GM23338 (cell line): ENCODE measurements at regions not wholly inside any gene's neighbourhood (a gene's known extent, or its start where the extent isn't known, plus 50 kb on each side); places are given as distances from the start of the nearest gene placed in this dataset.

Experiments used
- ATAC-seq: fragments of 200-7000 bp; cut with Tn5 transposase; 3 replicates; pipeline ENCODE4 v1.9.1; 2020
- DNase-seq: peaks from one replicate; pipeline ENCODE4 v3.0.0-alpha.2; 2015; ENCODE audit warnings: low spot score
- H2AFZ ChIP-seq: fragments of 200-600 bp; sonication (generic); 2 replicates; pipeline ENCODE4 v1.8.0; 2016; ENCODE audit warnings: antibody characterized with exemption, mild to moderate bottlenecking, moderate library complexity
- H3F3A ChIP-seq: fragments of 200-600 bp; sonication (generic); replicated peaks from 2 replicates; pipeline ENCODE4 v1.8.0; 2017; ENCODE audit warnings: antibody characterized with exemption, mixed run types, low read depth
- H3K27ac ChIP-seq: fragments of 200-600 bp; sonication (generic); 2 replicates; pipeline ENCODE4 v1.6.1; 2016; ENCODE audit warnings: low read depth
- H3K27me3 ChIP-seq: fragments of 200-600 bp; sonication (generic); 2 replicates; pipeline ENCODE4 v1.8.0; 2016; ENCODE audit warnings: mild to moderate bottlenecking, mixed run types, moderate library complexity; ENCODE audit not compliant: insufficient read depth
- H3K36me3 ChIP-seq: fragments of 200-600 bp; sonication (generic); 2 replicates; pipeline ENCODE4 v1.8.0; 2016; ENCODE audit warnings: mild to moderate bottlenecking; ENCODE audit not compliant: insufficient read depth
- H3K4me1 ChIP-seq: fragments of 200-600 bp; sonication (generic); 2 replicates; pipeline ENCODE4 v1.8.0; 2016; ENCODE audit warnings: mild to moderate bottlenecking, moderate library complexity; ENCODE audit not compliant: insufficient read depth
- H3K4me2 ChIP-seq: fragments of 200-600 bp; sonication (generic); 2 replicates; pipeline ENCODE4 v1.7.1; 2017; ENCODE audit warnings: mixed run types
- H3K4me3 ChIP-seq: fragments of 200-600 bp; sonication (generic); 2 replicates; pipeline ENCODE4 v1.6.1; 2016; ENCODE audit warnings: mixed run types
- H3K79me2 ChIP-seq: fragments of 200-600 bp; sonication (generic); replicated peaks from 2 replicates; pipeline ENCODE4 v1.8.0; 2017; ENCODE audit warnings: mild to moderate bottlenecking; ENCODE audit not compliant: insufficient read depth
- H3K9me2 ChIP-seq: fragments of 200-600 bp; sonication (generic); 2 replicates; pipeline ENCODE4 v1.8.0; 2017; ENCODE audit not compliant: insufficient read depth
- H4K20me1 ChIP-seq: fragments of 200-600 bp; sonication (generic); replicated peaks from 2 replicates; pipeline ENCODE4 v1.8.0; 2017; ENCODE audit warnings: mild to moderate bottlenecking; ENCODE audit not compliant: insufficient read depth
- H3K27ac Mint-ChIP-seq: 2 replicates; pipeline ENCODE4 v1.8.0; 2020; ENCODE audit warnings: inconsistent platforms, mild to moderate bottlenecking, moderate library complexity, mixed read lengths
- H3K27me3 Mint-ChIP-seq: 3 replicates; pipeline ENCODE4 v1.8.0; 2022; ENCODE audit warnings: low read depth, mild to moderate bottlenecking, moderate library complexity, mixed read lengths, inconsistent platforms; ENCODE audit not compliant: insufficient read depth, poor library complexity
- H3K36me3 Mint-ChIP-seq: 3 replicates; pipeline ENCODE4 v1.8.0; 2021; ENCODE audit warnings: low read depth, mild to moderate bottlenecking, inconsistent platforms, moderate library complexity, mixed read lengths
- H3K4me1 Mint-ChIP-seq: 3 replicates; pipeline ENCODE4 v1.8.0; 2020; ENCODE audit warnings: mild to moderate bottlenecking, inconsistent platforms, mixed read lengths
- H3K4me3 Mint-ChIP-seq: 3 replicates; pipeline ENCODE4 v1.8.0; 2021; ENCODE audit warnings: moderate library complexity, mild to moderate bottlenecking, inconsistent platforms, mixed read lengths
- H3K9me3 Mint-ChIP-seq: 3 replicates; pipeline ENCODE4 v1.8.0; 2020; ENCODE audit warnings: moderate library complexity, mild to moderate bottlenecking, inconsistent platforms, mixed read lengths
- CTCF ChIP-seq, 2 experiments: fragments of 200-600 bp in 1 of 2; sonication (generic) in 1 of 2; conservative IDR thresholded peaks; 2 replicates each; pipeline versions ENCODE4 v1.5.1 to v1.6.1; 2016 to 2017; ENCODE audit warnings: antibody characterized with exemption in 2 of 2, low read depth in 2 of 2, mild to moderate bottlenecking in 2 of 2, moderate library complexity in 1 of 2
- EZH2phosphoT487 ChIP-seq: fragments of 200-600 bp; sonication (generic); IDR thresholded peaks from one replicate; pipeline ENCODE4 v1.8.1; 2018; ENCODE audit warnings: antibody characterized with exemption; ENCODE audit not compliant: unreplicated experiment
- JUNB ChIP-seq: IDR thresholded peaks from one replicate; pipeline ENCODE4 v1.6.1; 2016; ENCODE audit warnings: antibody characterized with exemption; ENCODE audit not compliant: unreplicated experiment
- NANOG ChIP-seq: IDR thresholded peaks from 2 replicates; pipeline ENCODE4 v1.6.1; 2016; ENCODE audit warnings: antibody characterized with exemption, borderline replicate concordance
- STAT1 ChIP-seq: IDR thresholded peaks from one replicate; pipeline ENCODE4 v1.6.1; 2016; ENCODE audit warnings: antibody characterized with exemption; ENCODE audit not compliant: unreplicated experiment
- TF ChIP-seq, protein P1 (sequence below): IDR thresholded peaks from one replicate; pipeline ENCODE4 v1.6.1; 2018; ENCODE audit warnings: antibody characterized with exemption; ENCODE audit not compliant: unreplicated experiment

DNA sequence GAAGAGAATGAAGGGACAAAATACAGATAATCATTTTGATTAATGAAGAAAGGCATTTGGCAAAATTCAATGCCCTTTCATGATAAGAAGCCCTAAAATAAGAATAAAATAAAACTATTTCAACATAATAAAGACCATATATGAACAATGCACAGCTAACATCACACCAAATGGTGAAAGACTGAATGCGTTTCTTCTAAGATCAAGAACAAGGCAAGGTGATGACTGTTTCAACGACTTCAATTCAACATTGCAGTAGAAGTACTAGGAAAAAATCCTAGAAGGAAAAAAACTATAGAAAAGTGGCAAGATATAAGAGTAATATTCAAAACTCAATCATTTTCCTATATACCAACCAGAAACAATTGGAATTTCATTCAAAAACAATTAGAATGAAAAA lies 280.1 kb upstream of the GRM7 start:
- no peak overlapping the region for H3K4me2 ChIP-seq
- H3K4me1 ChIP-seq = no peaks in the 10 kb centered on the region
- Mint-ChIP-seq H3K9me3 (peaks cover 53% of the 10 kb centered on the region), H3K36me3 (peaks cover 26% of the 10 kb centered on the region; the same call in 2 of the 3 replicates), H3K4me1 (no peaks in the 10 kb centered on the region), H3K27ac (no peak overlapping the region), H3K4me3 (no peak overlapping the region), H3K27me3 (peaks cover 2% of the 10 kb centered on the region)
- H3K36me3 ChIP-seq = peaks cover 7% of the 10 kb centered on the region
- H3F3A ChIP-seq = no peaks in the 10 kb centered on the region
- H2AFZ ChIP-seq = no peak overlapping the region
- TF ChIP-seq CTCF (conservative IDR thresholded peaks at IDR 0.05; ENCODE audit: low read depth in 2 of 2) (no peak), JUNB (no peak)
- no peak overlapping the region for H3K4me3 ChIP-seq
- H3K27me3 ChIP-seq = no peaks in the 10 kb centered on the region
- H3K9me2 ChIP-seq = no peaks in the 10 kb centered on the region
- H3K27ac ChIP-seq = no peak overlapping the region
- ATAC-seq (no peak), DNase-seq (no peak)
- no peaks in the 10 kb centered on the region for H3K79me2 ChIP-seq
- H4K20me1 ChIP-seq = no peaks in the 10 kb centered on the region

GRCh38 chr3:6585360-6585759 lies 275.6 kb upstream of the GRM7 start:
- TF ChIP-seq STAT1 (no peak), NANOG (no peak), EZH2phosphoT487 (no peak), CTCF (conservative IDR thresholded peaks at IDR 0.05; ENCODE audit: low read depth in 2 of 2) (no peak)
- TF ChIP-seq, protein P1, sequence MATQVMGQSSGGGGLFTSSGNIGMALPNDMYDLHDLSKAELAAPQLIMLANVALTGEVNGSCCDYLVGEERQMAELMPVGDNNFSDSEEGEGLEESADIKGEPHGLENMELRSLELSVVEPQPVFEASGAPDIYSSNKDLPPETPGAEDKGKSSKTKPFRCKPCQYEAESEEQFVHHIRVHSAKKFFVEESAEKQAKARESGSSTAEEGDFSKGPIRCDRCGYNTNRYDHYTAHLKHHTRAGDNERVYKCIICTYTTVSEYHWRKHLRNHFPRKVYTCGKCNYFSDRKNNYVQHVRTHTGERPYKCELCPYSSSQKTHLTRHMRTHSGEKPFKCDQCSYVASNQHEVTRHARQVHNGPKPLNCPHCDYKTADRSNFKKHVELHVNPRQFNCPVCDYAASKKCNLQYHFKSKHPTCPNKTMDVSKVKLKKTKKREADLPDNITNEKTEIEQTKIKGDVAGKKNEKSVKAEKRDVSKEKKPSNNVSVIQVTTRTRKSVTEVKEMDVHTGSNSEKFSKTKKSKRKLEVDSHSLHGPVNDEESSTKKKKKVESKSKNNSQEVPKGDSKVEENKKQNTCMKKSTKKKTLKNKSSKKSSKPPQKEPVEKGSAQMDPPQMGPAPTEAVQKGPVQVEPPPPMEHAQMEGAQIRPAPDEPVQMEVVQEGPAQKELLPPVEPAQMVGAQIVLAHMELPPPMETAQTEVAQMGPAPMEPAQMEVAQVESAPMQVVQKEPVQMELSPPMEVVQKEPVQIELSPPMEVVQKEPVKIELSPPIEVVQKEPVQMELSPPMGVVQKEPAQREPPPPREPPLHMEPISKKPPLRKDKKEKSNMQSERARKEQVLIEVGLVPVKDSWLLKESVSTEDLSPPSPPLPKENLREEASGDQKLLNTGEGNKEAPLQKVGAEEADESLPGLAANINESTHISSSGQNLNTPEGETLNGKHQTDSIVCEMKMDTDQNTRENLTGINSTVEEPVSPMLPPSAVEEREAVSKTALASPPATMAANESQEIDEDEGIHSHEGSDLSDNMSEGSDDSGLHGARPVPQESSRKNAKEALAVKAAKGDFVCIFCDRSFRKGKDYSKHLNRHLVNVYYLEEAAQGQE = no peak
- Histone ChIP-seq H3K79me2 (no peaks in the 10 kb centered on the region), H2AFZ (no peak overlapping the region), H3K4me2 (no peak overlapping the region), H3K36me3 (peaks cover 11% of the 10 kb centered on the region; the same call in 1 of the 2 replicates), H3K27ac (no peak overlapping the region), H4K20me1 (no peaks in the 10 kb centered on the region), H3K9me2 (no peaks in the 10 kb centered on the region), H3K27me3 (no peaks in the 10 kb centered on the region), H3K4me3 (no peak overlapping the region), H3K4me1 (no peaks in the 10 kb centered on the region), H3F3A (no peaks in the 10 kb centered on the region)
- H3K27me3 Mint-ChIP-seq = peaks cover 2% of the 10 kb centered on the region
- DNase-seq = no peak
- no peak for ATAC-seq
- H3K4me3 Mint-ChIP-seq = no peak overlapping the region
- peaks cover 60% of the 10 kb centered on the region for H3K36me3 Mint-ChIP-seq
- H3K27ac Mint-ChIP-seq = no peak overlapping the region
- H3K4me1 Mint-ChIP-seq = no peaks in the 10 kb centered on the region
- peaks cover 76% of the 10 kb centered on the region for H3K9me3 Mint-ChIP-seq
